ENCODE measurements at regions not wholly inside any gene's neighbourhood (a gene's known extent, or its start where the extent isn't known, plus 50 kb on each side); places are given as distances from the start of the nearest gene placed in this dataset.

- DNase-seq: no peak
- Histone ChIP-seq H3K79me1 (ENCODE audit: insufficient read depth, low read depth, low read length, poor library complexity, severe bottlenecking) (no peaks in the 10 kb centered on the region), H2BK5ac (ENCODE audit: insufficient read length, low read length) (no peak overlapping the region), H3K4me1 (ENCODE audit: insufficient read depth, low read length) (peaks cover 25% of the 10 kb centered on the region; the same call in 1 of the 2 replicates), H2BK20ac (ENCODE audit: low read depth, low read length, poor library complexity, severe bottlenecking) (no peak overlapping the region), H3K4ac (ENCODE audit: low read depth, low read length) (no peak overlapping the region), H2BK12ac (ENCODE audit: insufficient read length, low read depth, low read length) (no peak overlapping the region), H3K27me3 (ENCODE audit: insufficient read depth, low read length) (no peaks in the 10 kb centered on the region), H3K4me2 (ENCODE audit: insufficient read depth, insufficient read length, low read length) (no peak overlapping the region), H3K27ac (ENCODE audit: insufficient read length, low read depth, low read length) (no peak overlapping the region), H2BK120ac (ENCODE audit: low read depth, low read length, poor library complexity, severe bottlenecking) (no peak overlapping the region), H2AFZ (ENCODE audit: low read length) (no peak overlapping the region), H3K9ac (ENCODE audit: extremely low read depth, insufficient read length, low read length) (no peak overlapping the region), H3K56ac (ENCODE audit: insufficient read length, low read depth, low read length) (no peak overlapping the region), H4K20me1 (ENCODE audit: control insufficient read depth, insufficient read depth, insufficient read length) (no peaks in the 10 kb centered on the region), H3K18ac (ENCODE audit: insufficient read length, low read depth, low read length) (no peak overlapping the region), H4K91ac (ENCODE audit: insufficient read length, low read depth, low read length) (no peak overlapping the region), H3K79me2 (ENCODE audit: insufficient read depth, low read length) (no peaks in the 10 kb centered on the region), H2AK5ac (ENCODE audit: insufficient read length, low read length) (no peak overlapping the region), H3K14ac (ENCODE audit: insufficient read depth, low read length) (no peak overlapping the region), H3K23me2 (ENCODE audit: insufficient read length, low read depth, low read length, poor library complexity, severe bottlenecking) (no peaks in the 10 kb centered on the region), H3K23ac (ENCODE audit: insufficient read length, low read depth, low read length) (no peak overlapping the region), H3T11ph (ENCODE audit: low read length) (no peak overlapping the region), H4K8ac (replicated peaks; ENCODE audit: insufficient read length, low read depth, low read length) (no peak overlapping the region), H3K9me3 (ENCODE audit: control insufficient read depth, low read depth, low read length) (no peaks in the 10 kb centered on the region), H4K5ac (ENCODE audit: insufficient read length, low read depth, low read length) (no peak overlapping the region), H2BK15ac (ENCODE audit: low read depth, low read length) (no peak overlapping the region)
- Mint-ChIP-seq H3K27me3 (ENCODE audit: low read depth) (peaks cover 2% of the 10 kb centered on the region; the same call in 1 of the 2 replicates), H3K9me3 (peaks cover 61 to 62% of the 10 kb centered on the region in 2 experiments), H3K36me3 (ENCODE audit: insufficient read depth in 1 of 3, low read depth in 3 of 3) (peaks cover 0 to 5% (median 2%) of the 10 kb centered on the region in 3 experiments; a peak in 3 of 7 replicates), H3K27ac (peak overlapping the region in 1 of 3 experiments; percentile 75; a peak in 2 of 7 replicates), H3K4me3 (no peak overlapping the region), H3K4me1 (peaks cover 53 to 64% of the 10 kb centered on the region in 2 experiments)
- WGBS (ENCODE audit: extremely low coverage, insufficient read length, low lambda C conversion rate): no CpG with 5 or more reads among the region's 7 CpGs
- TF ChIP-seq CTCF (conservative IDR thresholded peaks at IDR 0.05): no peak
Observed at GRCh38 chrX:39856472-39857121, 241.2 kb downstream of the BCOR start.

All from H9 (cell line).